ENCODE measurements at regions not wholly inside any gene's neighbourhood (a gene's known extent, or its start where the extent isn't known, plus 50 kb on each side); places are given as distances from the start of the nearest gene placed in this dataset.

- intact Hi-C loops (cut with DNase I) = no loop called here
- Histone ChIP-seq H3K4me3 (no peak overlapping the region), H3K27me3 (no peaks in the 10 kb centered on the region), H3K27ac (no peak overlapping the region), H3K36me3 (no peaks in the 10 kb centered on the region), H3K9me3 (no peaks in the 10 kb centered on the region), H3K4me1 (no peaks in the 10 kb centered on the region)
- TF ChIP-seq CTCF (IDR thresholded peaks at IDR 0.05) = no peak
- DNase-seq (no peak), ATAC-seq (no peak)
These were observed 239.1 kb downstream of the CDC5L start for GRCh38 chr6:44626616-44627015.

- Histone ChIP-seq H3K36me3 (no peaks in the 10 kb centered on the region), H3K27ac (no peak overlapping the region), H3K4me3 (no peak overlapping the region), H3K27me3 (no peaks in the 10 kb centered on the region), H3K4me1 (no peaks in the 10 kb centered on the region), H3K9me3 (no peaks in the 10 kb centered on the region)
- ATAC-seq (peak; percentile 82), DNase-seq (peak; percentile 77)
- intact Hi-C loops (cut with DNase I) = no loop called here
- no peak for TF ChIP-seq CTCF (IDR thresholded peaks at IDR 0.05)
These were observed 239.8 kb downstream of the CDC5L start for GRCh38 chr6:44627091-44627882.

DNA sequence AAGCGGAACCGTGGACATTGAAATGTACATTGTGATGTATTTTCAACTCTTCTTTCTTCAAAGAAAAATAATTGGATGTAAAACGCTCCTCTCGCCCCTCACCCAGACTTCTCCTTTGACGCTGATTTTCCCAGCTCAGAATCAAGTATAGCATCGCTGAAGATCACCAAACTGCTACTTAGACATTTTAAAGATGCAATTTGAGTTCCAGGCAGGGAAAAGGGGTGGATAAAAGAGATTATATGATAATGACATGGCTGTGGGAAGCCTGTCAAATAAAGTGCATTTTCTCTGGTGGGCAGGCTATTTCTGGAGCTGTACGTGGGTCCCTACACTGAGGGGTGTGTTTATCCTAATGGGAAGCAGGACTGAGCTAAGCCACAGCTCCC lies 240.4 kb downstream of the CDC5L start:
- TF ChIP-seq CTCF (IDR thresholded peaks at IDR 0.05) = no peak
- intact Hi-C loops (cut with DNase I) = no loop called here
- Histone ChIP-seq H3K9me3 (no peaks in the 10 kb centered on the region), H3K27ac (no peak overlapping the region), H3K27me3 (no peaks in the 10 kb centered on the region), H3K36me3 (no peaks in the 10 kb centered on the region), H3K4me1 (no peaks in the 10 kb centered on the region), H3K4me3 (no peak overlapping the region)
- DNase-seq (no peak), ATAC-seq (no peak)

GRCh38 chr6:44628347-44628746 lies 240.8 kb downstream of the CDC5L start:
- DNase-seq (no peak), ATAC-seq (no peak)
- TF ChIP-seq CTCF (IDR thresholded peaks at IDR 0.05) = no peak
- Histone ChIP-seq H3K27ac (no peak overlapping the region), H3K4me3 (no peak overlapping the region), H3K9me3 (no peaks in the 10 kb centered on the region), H3K4me1 (no peaks in the 10 kb centered on the region), H3K27me3 (no peaks in the 10 kb centered on the region), H3K36me3 (no peaks in the 10 kb centered on the region)
- intact Hi-C loops (cut with DNase I) = no loop called here

DNA sequence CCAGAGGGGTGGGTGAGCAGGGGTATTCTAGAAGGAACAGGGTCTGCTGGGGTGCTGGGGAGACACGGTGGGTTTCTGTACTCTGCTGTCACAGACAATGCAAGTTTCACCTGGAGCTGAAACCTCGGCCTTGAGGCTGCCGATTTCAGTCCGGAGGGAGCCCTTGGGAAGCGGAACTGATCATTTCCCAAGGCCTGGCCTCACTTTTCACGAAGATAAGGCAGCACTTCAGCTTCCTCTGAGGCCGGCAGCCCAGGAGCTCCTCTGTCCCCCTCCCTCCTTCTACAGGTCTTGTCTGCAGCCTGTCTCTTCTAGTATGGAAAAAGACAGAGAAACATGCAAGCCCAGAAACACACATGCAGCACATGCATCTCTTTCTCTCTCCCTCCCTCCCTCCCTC lies 242.1 kb downstream of the CDC5L start:
- Histone ChIP-seq H3K27ac (no peak overlapping the region), H3K9me3 (no peaks in the 10 kb centered on the region), H3K27me3 (no peaks in the 10 kb centered on the region), H3K4me3 (no peak overlapping the region), H3K36me3 (no peaks in the 10 kb centered on the region), H3K4me1 (no peaks in the 10 kb centered on the region)
- no peak for DNase-seq
- no peak for ATAC-seq
- TF ChIP-seq CTCF (IDR thresholded peaks at IDR 0.05) = no peak
- intact Hi-C loops (cut with DNase I) = no loop called here

All from upper lobe of right lung (tissue), 1 donor.